ENCODE measurements at regions not wholly inside any gene's neighbourhood (a gene's known extent, or its start where the extent isn't known, plus 50 kb on each side); places are given as distances from the start of the nearest gene placed in this dataset.

GRCh38 chr2:18317017-18317416 is 243.4 kb downstream of the RDH14 start:
- Histone ChIP-seq H3K27me3 (ENCODE audit: control insufficient read depth in 4 of 4, insufficient read depth in 4 of 4, low read length in 3 of 4) (no peaks in the 10 kb centered on the region), H3K4me3 (ENCODE audit: low read depth in 1 of 3, low read length in 3 of 3) (no peak overlapping the region), H3K36me3 (ENCODE audit: control insufficient read depth in 4 of 4, insufficient read depth in 3 of 4, low read depth in 1 of 4, low read length in 3 of 4) (no peaks in the 10 kb centered on the region), H3K9ac (ENCODE audit: low read depth in 1 of 2, low read length in 2 of 2) (no peak overlapping the region), H3K9me3 (ENCODE audit: control insufficient read depth in 4 of 4, low read length in 3 of 4) (no peaks in the 10 kb centered on the region), H3K27ac (ENCODE audit: low read depth in 1 of 2, low read length in 2 of 2) (no peak overlapping the region), H3K4me1 (ENCODE audit: control insufficient read depth in 4 of 4, insufficient read depth in 4 of 4, low read length in 3 of 4) (no peaks in the 10 kb centered on the region)
- TF ChIP-seq TAF1 (conservative IDR thresholded peaks at IDR 0.05) (no peak), CTCF (IDR thresholded peaks at IDR 0.05; ENCODE audit: low read depth, low read length, missing input control) (no peak), FOXA1 (IDR thresholded peaks at IDR 0.05) (no peak), NR2F2 (IDR thresholded peaks at IDR 0.05) (no peak), YY1 (IDR thresholded peaks at IDR 0.05) (no peak), RAD21 (IDR thresholded peaks at IDR 0.05) (no peak), REST (IDR thresholded peaks at IDR 0.05) (no peak)
- 46% methylated on average over 2 of the region's 2 CpGs for WGBS
- no peak for DNase-seq (ENCODE audit: low spot score)

GRCh38 chr2:18312818-18313217 is 247.6 kb downstream of the RDH14 start:
- H3K4me3 ChIP-seq (ENCODE audit: low read depth in 1 of 3, low read length in 3 of 3), result no peak overlapping the region
- no peak overlapping the region for H3K9ac ChIP-seq (ENCODE audit: low read depth in 1 of 2, low read length in 2 of 2)
- H3K27me3 ChIP-seq (ENCODE audit: control insufficient read depth in 4 of 4, insufficient read depth in 4 of 4, low read length in 3 of 4), result no peaks in the 10 kb centered on the region
- no peaks in the 10 kb centered on the region for H3K4me1 ChIP-seq (ENCODE audit: control insufficient read depth in 4 of 4, insufficient read depth in 4 of 4, low read length in 3 of 4)
- no peak for TF ChIP-seq HNF4G (IDR thresholded peaks at IDR 0.05)
- no peak for TF ChIP-seq JUND (IDR thresholded peaks at IDR 0.05)
- TF ChIP-seq RXRA (IDR thresholded peaks at IDR 0.05), result no peak
- no peak for DNase-seq (ENCODE audit: low spot score)
- no peaks in the 10 kb centered on the region for H3K36me3 ChIP-seq (ENCODE audit: control insufficient read depth in 4 of 4, insufficient read depth in 3 of 4, low read depth in 1 of 4, low read length in 3 of 4)
- no peaks in the 10 kb centered on the region for H3K9me3 ChIP-seq (ENCODE audit: control insufficient read depth in 4 of 4, low read length in 3 of 4)
- H3K27ac ChIP-seq (ENCODE audit: low read depth in 1 of 2, low read length in 2 of 2), result no peak overlapping the region
- 60% methylated on average over 3 of the region's 3 CpGs for WGBS

GRCh38 chr2:18311420-18312195 is 248.8 kb downstream of the RDH14 start:
- Histone ChIP-seq H3K4me3 (ENCODE audit: low read depth in 1 of 3, low read length in 3 of 3) (no peak overlapping the region), H3K9ac (ENCODE audit: low read depth in 1 of 2, low read length in 2 of 2) (no peak overlapping the region), H3K36me3 (ENCODE audit: control insufficient read depth in 4 of 4, insufficient read depth in 3 of 4, low read depth in 1 of 4, low read length in 3 of 4) (no peaks in the 10 kb centered on the region), H3K4me1 (ENCODE audit: control insufficient read depth in 4 of 4, insufficient read depth in 4 of 4, low read length in 3 of 4) (no peaks in the 10 kb centered on the region), H3K27me3 (ENCODE audit: control insufficient read depth in 4 of 4, insufficient read depth in 4 of 4, low read length in 3 of 4) (no peaks in the 10 kb centered on the region), H3K9me3 (ENCODE audit: control insufficient read depth in 4 of 4, low read length in 3 of 4) (no peaks in the 10 kb centered on the region), H3K27ac (ENCODE audit: low read depth in 1 of 2, low read length in 2 of 2) (no peak overlapping the region)
- no peak for TF ChIP-seq CTCF (IDR thresholded peaks at IDR 0.05; ENCODE audit: low read depth, low read length, missing input control)
- peak; percentile 29 for TF ChIP-seq MAX (IDR thresholded peaks at IDR 0.05)
- 56% methylated on average over 4 of the region's 4 CpGs for WGBS
- no peak for DNase-seq (ENCODE audit: low spot score)

Data from liver (tissue), 8 donors.